ENCODE measurements at regions not wholly inside any gene's neighbourhood (a gene's known extent, or its start where the extent isn't known, plus 50 kb on each side); places are given as distances from the start of the nearest gene placed in this dataset.

DNA sequence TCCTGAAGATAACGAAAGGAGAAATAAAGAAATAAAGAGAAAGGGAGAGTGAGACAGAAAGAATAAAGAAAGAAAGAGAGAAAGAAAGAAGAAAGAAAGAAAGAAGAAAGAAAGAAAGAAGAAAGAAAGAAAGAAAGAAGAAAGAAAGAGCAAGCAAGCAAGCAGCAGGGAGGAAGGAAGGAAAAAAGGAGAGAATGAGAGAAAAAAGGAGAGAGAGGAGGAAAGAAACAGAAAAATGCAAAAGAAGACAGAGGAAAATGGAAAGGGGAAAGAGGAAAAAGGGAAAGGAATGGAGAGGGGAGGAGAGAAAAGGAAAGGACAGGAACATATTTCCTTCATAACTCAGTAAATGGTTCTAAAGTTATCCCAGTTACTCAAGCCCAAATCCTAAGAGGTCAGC is 978.8 kb upstream of the CDH9 start:
- Mint-ChIP-seq H3K27me3 (ENCODE audit: insufficient read depth, low read depth, poor library complexity) (peaks cover 3% of the 10 kb centered on the region), H3K4me3 (no peak overlapping the region), H3K27ac (no peak overlapping the region), H3K9me3 (peaks cover 51% of the 10 kb centered on the region), H3K36me3 (ENCODE audit: low read depth) (peaks cover 43% of the 10 kb centered on the region), H3K4me1 (no peaks in the 10 kb centered on the region)
- Histone ChIP-seq H3K79me2 (replicated peaks; ENCODE audit: insufficient read depth) (no peaks in the 10 kb centered on the region), H3K27me3 (ENCODE audit: insufficient read depth) (no peaks in the 10 kb centered on the region), H4K20me1 (replicated peaks; ENCODE audit: insufficient read depth) (no peaks in the 10 kb centered on the region), H3K4me3 (no peak overlapping the region), H2AFZ (no peak overlapping the region), H3K4me1 (ENCODE audit: insufficient read depth) (no peaks in the 10 kb centered on the region), H3F3A (replicated peaks; ENCODE audit: low read depth) (no peaks in the 10 kb centered on the region), H3K27ac (ENCODE audit: low read depth) (no peak overlapping the region), H3K36me3 (ENCODE audit: insufficient read depth) (peaks cover 4% of the 10 kb centered on the region; the same call in 1 of the 2 replicates), H3K4me2 (no peak overlapping the region), H3K9me2 (ENCODE audit: insufficient read depth) (peaks cover 3% of the 10 kb centered on the region)
- no peak for DNase-seq (ENCODE audit: low spot score)
- ATAC-seq: no peak
- TF ChIP-seq ZNF331 (CRISPR knock-in tag; IDR thresholded peaks at IDR 0.05; ENCODE audit: low read depth): no peak
- TF ChIP-seq ZNF114 (CRISPR knock-in tag; IDR thresholded peaks at IDR 0.05): no peak
- no peak for TF ChIP-seq ZNF462 (CRISPR knock-in tag; IDR thresholded peaks at IDR 0.05)
- TF ChIP-seq, protein P1, sequence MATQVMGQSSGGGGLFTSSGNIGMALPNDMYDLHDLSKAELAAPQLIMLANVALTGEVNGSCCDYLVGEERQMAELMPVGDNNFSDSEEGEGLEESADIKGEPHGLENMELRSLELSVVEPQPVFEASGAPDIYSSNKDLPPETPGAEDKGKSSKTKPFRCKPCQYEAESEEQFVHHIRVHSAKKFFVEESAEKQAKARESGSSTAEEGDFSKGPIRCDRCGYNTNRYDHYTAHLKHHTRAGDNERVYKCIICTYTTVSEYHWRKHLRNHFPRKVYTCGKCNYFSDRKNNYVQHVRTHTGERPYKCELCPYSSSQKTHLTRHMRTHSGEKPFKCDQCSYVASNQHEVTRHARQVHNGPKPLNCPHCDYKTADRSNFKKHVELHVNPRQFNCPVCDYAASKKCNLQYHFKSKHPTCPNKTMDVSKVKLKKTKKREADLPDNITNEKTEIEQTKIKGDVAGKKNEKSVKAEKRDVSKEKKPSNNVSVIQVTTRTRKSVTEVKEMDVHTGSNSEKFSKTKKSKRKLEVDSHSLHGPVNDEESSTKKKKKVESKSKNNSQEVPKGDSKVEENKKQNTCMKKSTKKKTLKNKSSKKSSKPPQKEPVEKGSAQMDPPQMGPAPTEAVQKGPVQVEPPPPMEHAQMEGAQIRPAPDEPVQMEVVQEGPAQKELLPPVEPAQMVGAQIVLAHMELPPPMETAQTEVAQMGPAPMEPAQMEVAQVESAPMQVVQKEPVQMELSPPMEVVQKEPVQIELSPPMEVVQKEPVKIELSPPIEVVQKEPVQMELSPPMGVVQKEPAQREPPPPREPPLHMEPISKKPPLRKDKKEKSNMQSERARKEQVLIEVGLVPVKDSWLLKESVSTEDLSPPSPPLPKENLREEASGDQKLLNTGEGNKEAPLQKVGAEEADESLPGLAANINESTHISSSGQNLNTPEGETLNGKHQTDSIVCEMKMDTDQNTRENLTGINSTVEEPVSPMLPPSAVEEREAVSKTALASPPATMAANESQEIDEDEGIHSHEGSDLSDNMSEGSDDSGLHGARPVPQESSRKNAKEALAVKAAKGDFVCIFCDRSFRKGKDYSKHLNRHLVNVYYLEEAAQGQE (IDR thresholded peaks at IDR 0.05; ENCODE audit: unreplicated experiment): no peak
- no peak for TF ChIP-seq EZH2phosphoT487 (IDR thresholded peaks at IDR 0.05; ENCODE audit: unreplicated experiment)
- TF ChIP-seq CREB1 (CRISPR knock-in tag; IDR thresholded peaks at IDR 0.05; ENCODE audit: low read depth): no peak
- TF ChIP-seq POLR2AphosphoS5 (IDR thresholded peaks at IDR 0.05; ENCODE audit: low read depth): no peak
- TF ChIP-seq CTCF (conservative IDR thresholded peaks at IDR 0.05; ENCODE audit: low read depth in 2 of 2): no peak
- no peak for TF ChIP-seq NANOG (IDR thresholded peaks at IDR 0.05; ENCODE audit: borderline replicate concordance)
- no peak for TF ChIP-seq STAT1 (IDR thresholded peaks at IDR 0.05; ENCODE audit: unreplicated experiment)
- TF ChIP-seq EZH2 (IDR thresholded peaks at IDR 0.05; ENCODE audit: low read depth, unreplicated experiment): no peak
- no peak for TF ChIP-seq JUNB (IDR thresholded peaks at IDR 0.05; ENCODE audit: unreplicated experiment)
- no peak for TF ChIP-seq ETS1 (IDR thresholded peaks at IDR 0.05)

Measured in GM23338 (cell line).